Activated B cell treated with CpG ODN at 0.5 μM for 24 hours (primary cell): ENCODE measurements at regions not wholly inside any gene's neighbourhood (a gene's known extent, or its start where the extent isn't known, plus 50 kb on each side); places are given as distances from the start of the nearest gene placed in this dataset.

ENCODE experiments used
- ATAC-seq: fragments of 200-7000 bp; cut with Tn5 transposase; one replicate; pipeline ENCODE4 v1.10.0; 2021; ENCODE audit warnings: low read depth, mild to moderate bottlenecking, moderate library complexity
- CTCF ChIA-PET: fragments of 350-600 bp; sonication (Branson Sonifier 250); formaldehyde crosslinking; loops from one replicate; lab custom pipeline; 2021; ENCODE audit warnings: antibody characterized with exemption; lab: Charles Lee
- POLR2A ChIA-PET: fragments of 350-600 bp; sonication (Branson Sonifier 250); formaldehyde crosslinking; loops from one replicate; lab custom pipeline; 2021; ENCODE audit warnings: antibody characterized with exemption; lab: Charles Lee
- DNase-seq: peaks from one replicate; pipeline ENCODE4 v3.0.0; 2022
- H3K27ac Mint-ChIP-seq: one replicate; pipeline ENCODE4 v1.8.0; 2020; ENCODE audit warnings: mixed read lengths
- H3K27me3 Mint-ChIP-seq: one replicate; pipeline ENCODE4 v1.8.0; 2021; ENCODE audit warnings: mixed read lengths
- H3K36me3 Mint-ChIP-seq: one replicate; pipeline ENCODE4 v1.8.0; 2021; ENCODE audit warnings: low read depth, mixed read lengths
- H3K4me1 Mint-ChIP-seq: one replicate; pipeline ENCODE4 v1.8.0; 2021; ENCODE audit warnings: mixed read lengths
- H3K4me3 Mint-ChIP-seq: one replicate; pipeline ENCODE4 v1.8.0; 2020; ENCODE audit warnings: mild to moderate bottlenecking, mixed read lengths
- H3K9me3 Mint-ChIP-seq: one replicate; pipeline ENCODE4 v1.8.0; 2020; ENCODE audit warnings: mixed read lengths
- CTCF ChIP-seq: fragments of 200-600 bp; IDR thresholded peaks from one replicate; pipeline ENCODE4 v1.8.0; 2022; ENCODE audit warnings: antibody characterized with exemption, mild to moderate bottlenecking
- intact Hi-C: fragments of 100-400 bp; cut with micrococcal nuclease; formaldehyde crosslinking; loops from one replicate; pipeline ENCODE4 v1.15.1; 2024

- Mint-ChIP-seq H3K27me3 (peaks cover 4% of the 10 kb centered on the region), H3K27ac (no peak overlapping the region), H3K4me3 (no peak overlapping the region), H3K36me3 (no peaks in the 10 kb centered on the region), H3K4me1 (no peaks in the 10 kb centered on the region), H3K9me3 (peaks cover 4% of the 10 kb centered on the region)
- intact Hi-C loops = no loop called here
- ChIA-PET POLR2A (no interaction called here), CTCF (no interaction called here)
- ATAC-seq = no peak
- no peak for DNase-seq
- TF ChIP-seq CTCF = no peak
These were observed 463.2 kb upstream of the KIF2A start for GRCh38 chr5:61842840-61843239.

- H3K27ac Mint-ChIP-seq = no peak overlapping the region
- no peak for DNase-seq
- intact Hi-C loops = no loop called here
- ATAC-seq = no peak
- H3K4me3 Mint-ChIP-seq = no peak overlapping the region
- TF ChIP-seq CTCF = no peak
- H3K27me3 Mint-ChIP-seq = no peaks in the 10 kb centered on the region
- ChIA-PET CTCF (no interaction called here), POLR2A (no interaction called here)
- H3K9me3 Mint-ChIP-seq = peaks cover 6% of the 10 kb centered on the region
- H3K36me3 Mint-ChIP-seq = no peaks in the 10 kb centered on the region
- no peaks in the 10 kb centered on the region for H3K4me1 Mint-ChIP-seq
These were observed 455.3 kb upstream of the KIF2A start for GRCh38 chr5:61850696-61851095.

GRCh38 chr5:61854531-61854930 lies 451.5 kb upstream of the KIF2A start:
- Mint-ChIP-seq H3K4me1 (no peaks in the 10 kb centered on the region), H3K27ac (no peak overlapping the region), H3K4me3 (no peak overlapping the region), H3K9me3 (peaks cover 5% of the 10 kb centered on the region), H3K36me3 (no peaks in the 10 kb centered on the region), H3K27me3 (no peaks in the 10 kb centered on the region)
- no peak for DNase-seq
- TF ChIP-seq CTCF = no peak
- intact Hi-C loops = no loop called here
- ATAC-seq = no peak
- ChIA-PET CTCF (no interaction called here), POLR2A (no interaction called here)

- no peaks in the 10 kb centered on the region for H3K36me3 Mint-ChIP-seq
- no peak overlapping the region for H3K27ac Mint-ChIP-seq
- ChIA-PET CTCF (no interaction called here), POLR2A (no interaction called here)
- peaks cover 5% of the 10 kb centered on the region for H3K9me3 Mint-ChIP-seq
- TF ChIP-seq CTCF = no peak
- intact Hi-C loops = no loop called here
- H3K4me1 Mint-ChIP-seq = no peaks in the 10 kb centered on the region
- ATAC-seq (no peak), DNase-seq (no peak)
- no peaks in the 10 kb centered on the region for H3K27me3 Mint-ChIP-seq
- no peak overlapping the region for H3K4me3 Mint-ChIP-seq
These were observed 445.0 kb upstream of the KIF2A start for GRCh38 chr5:61860978-61861377.

GRCh38 chr5:61866930-61867329 lies 439.1 kb upstream of the KIF2A start:
- intact Hi-C loops = no loop called here
- CTCF ChIA-PET = no interaction called here
- TF ChIP-seq CTCF = no peak
- POLR2A ChIA-PET = no interaction called here
- Mint-ChIP-seq H3K4me3 (no peak overlapping the region), H3K4me1 (no peaks in the 10 kb centered on the region), H3K27ac (no peak overlapping the region), H3K36me3 (no peaks in the 10 kb centered on the region), H3K27me3 (no peaks in the 10 kb centered on the region), H3K9me3 (peaks cover 5% of the 10 kb centered on the region)
- DNase-seq (no peak), ATAC-seq (no peak)
